B cell (primary cell): ENCODE measurements at regions not wholly inside any gene's neighbourhood (a gene's known extent, or its start where the extent isn't known, plus 50 kb on each side); places are given as distances from the start of the nearest gene placed in this dataset.

Experiments used
- CTCF ChIP-seq: fragments of 200-600 bp; IDR thresholded peaks from one replicate; pipeline ENCODE4 v1.8.0; 2022; ENCODE audit warnings: antibody characterized with exemption, mild to moderate bottlenecking
- EZH2 ChIP-seq: IDR thresholded peaks from 2 replicates; pipeline ENCODE4 v1.6.1; 2012; ENCODE audit warnings: borderline replicate concordance, low read depth, mild to moderate bottlenecking, moderate library complexity, low read length; ENCODE audit not compliant: insufficient read depth, poor library complexity, severe bottlenecking

GRCh38 chr5:85249204-85249603 is 864.5 kb upstream of the EDIL3 start:
- TF ChIP-seq EZH2 = no peak
- no peak for TF ChIP-seq CTCF
